HG03060 (cell line): ENCODE measurements at regions not wholly inside any gene's neighbourhood (a gene's known extent, or its start where the extent isn't known, plus 50 kb on each side); places are given as distances from the start of the nearest gene placed in this dataset.
"Not testable (repeated sequence)": the region's sequence is repeated elsewhere in the genome, so short reads cannot be mapped to it uniquely, and the experiment has no call there.

Source experiments
- ATAC-seq: cut with Tn5 transposase; IDR thresholded peaks from one replicate; pipeline ENCODE4 v1.9.1; 2021; ENCODE audit warnings: low read depth, moderate number of reproducible peaks; ENCODE audit not compliant: unreplicated experiment

DNA sequence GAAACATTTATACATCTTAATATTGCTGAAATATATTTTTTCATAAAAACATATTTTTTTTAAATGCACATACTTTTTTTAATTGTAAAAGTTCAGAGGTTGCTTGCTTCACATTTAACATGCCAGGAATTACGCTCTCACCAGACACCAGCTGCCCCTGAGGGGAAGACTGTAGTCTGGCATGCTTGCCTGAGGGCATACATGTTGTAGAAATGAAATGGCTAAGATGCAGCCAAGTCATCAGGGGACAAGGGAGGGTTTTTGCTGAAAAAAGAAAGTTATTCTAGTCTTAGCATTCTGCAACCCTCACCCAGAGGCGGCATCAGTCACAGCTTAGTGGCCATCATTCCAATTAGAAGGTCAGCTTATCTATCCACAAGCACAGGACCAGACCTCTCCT, 426.7 kb upstream of the FTMT start:
- no peak for ATAC-seq

DNA sequence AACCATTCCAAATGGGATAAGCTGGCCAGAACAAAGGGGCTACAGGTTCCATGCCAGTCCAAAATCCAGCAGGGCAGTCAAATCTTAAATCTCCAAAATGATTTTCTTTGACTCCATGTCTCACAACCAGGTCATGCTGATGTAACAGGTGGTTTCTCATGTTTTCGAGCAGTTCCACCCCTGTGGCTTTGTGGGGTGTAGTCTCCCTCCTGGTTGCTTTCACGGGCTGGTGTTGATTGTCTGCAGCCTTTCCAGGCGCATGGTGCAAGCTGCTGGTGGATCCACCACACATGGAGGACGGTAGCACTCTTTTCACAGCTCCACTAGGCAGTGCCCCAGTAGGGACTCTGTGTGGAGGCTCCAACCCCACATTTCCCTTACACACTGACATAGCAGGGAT, 425.5 kb upstream of the FTMT start:
- no peak for ATAC-seq

DNA sequence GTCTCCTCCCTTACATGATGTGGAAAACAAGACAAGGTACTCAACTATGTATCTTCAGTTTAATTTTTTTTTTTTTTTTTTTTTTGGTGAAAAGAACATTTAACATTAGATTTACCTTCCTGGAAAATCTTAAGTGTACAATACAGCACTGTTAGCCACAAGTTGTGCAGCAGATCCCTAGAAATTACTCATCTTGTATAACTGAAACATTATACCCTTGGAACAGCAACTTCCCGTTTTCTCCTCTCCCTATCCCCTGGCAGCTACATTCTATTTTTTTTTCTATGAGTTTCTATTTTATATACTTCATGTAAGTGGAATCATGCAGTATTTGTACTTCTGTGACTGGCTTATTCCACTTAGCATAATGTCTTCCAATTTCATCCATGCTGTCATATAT, 421.9 kb upstream of the FTMT start:
- no peak for ATAC-seq

DNA sequence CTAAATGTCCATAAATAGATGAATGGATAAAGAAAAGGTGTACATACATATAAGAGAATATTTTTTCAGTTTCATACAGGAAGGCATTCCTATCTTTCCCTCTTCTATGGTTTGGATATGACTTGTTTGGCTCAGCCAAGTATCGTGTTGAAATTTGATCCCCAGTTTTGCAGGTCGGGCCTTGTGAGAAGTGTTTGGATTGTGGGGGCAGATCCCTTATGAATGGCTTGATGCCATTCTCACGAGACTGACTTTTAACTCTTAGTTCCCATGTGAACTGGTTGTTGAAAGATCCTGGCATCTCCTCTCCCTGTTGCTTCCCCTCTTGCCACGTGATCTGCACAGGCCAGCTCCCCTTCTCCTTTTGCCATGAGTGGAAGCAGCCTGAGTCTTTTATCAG, 421.1 kb upstream of the FTMT start:
- ATAC-seq: no peak

DNA sequence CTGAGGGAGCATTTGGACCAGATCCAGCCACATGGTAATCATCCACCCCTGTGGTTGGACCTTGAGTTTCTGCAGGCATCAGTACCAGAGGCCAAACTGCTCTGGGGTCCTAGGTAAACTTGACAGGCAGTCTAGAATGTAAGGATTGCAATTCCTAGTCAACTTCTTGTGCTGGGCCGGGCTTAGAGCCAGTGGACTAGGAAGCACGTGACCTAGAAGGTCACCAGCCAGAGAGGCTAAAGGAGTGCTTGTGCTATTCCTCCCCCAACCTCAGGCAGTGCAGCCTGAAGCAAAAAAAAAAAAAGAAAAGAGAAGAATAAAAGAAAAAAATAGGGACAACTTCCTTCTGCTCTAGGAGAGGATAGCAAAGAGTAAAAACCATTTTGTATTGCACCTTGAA, 406.2 kb upstream of the FTMT start:
- no peak for ATAC-seq

DNA sequence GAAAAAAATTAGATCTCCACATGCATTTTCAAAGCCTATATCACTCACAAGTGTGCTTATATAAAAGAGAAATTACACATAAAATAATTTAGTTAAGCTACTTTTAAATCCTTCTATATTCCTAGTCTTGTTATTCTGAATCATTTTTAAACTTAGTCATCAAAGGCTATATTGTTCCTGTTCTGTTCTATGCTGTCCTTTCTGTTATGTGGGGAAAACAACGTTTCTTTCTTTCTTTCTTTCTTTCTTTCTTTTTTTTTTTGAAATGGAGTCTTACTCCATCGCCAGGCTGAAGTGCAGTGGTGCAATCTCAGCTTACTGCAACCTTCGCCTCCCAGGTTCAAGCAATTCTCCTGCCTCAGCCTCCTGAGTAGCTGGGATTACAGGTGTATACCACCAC, 389.2 kb upstream of the FTMT start:
- ATAC-seq: no peak

DNA sequence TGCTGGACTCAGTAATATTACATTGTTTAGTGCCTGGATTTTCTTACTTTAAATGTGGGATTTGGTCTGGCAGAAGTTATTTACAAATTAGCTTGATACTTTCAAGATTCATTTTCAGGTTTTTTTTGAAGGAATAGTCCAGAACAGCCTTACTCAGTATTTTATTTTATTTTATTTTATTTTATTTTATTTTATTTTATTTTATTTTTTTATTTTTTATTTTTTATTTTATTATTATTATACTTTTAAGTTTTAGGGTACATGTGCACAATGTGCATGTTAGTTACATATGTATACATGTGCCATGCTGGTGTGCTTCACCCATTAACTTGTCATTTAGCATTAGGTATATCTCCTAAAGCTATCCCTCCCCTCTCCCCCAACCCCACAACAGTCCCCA, 380.5 kb upstream of the FTMT start:
- ATAC-seq: not testable (repeated sequence)

DNA sequence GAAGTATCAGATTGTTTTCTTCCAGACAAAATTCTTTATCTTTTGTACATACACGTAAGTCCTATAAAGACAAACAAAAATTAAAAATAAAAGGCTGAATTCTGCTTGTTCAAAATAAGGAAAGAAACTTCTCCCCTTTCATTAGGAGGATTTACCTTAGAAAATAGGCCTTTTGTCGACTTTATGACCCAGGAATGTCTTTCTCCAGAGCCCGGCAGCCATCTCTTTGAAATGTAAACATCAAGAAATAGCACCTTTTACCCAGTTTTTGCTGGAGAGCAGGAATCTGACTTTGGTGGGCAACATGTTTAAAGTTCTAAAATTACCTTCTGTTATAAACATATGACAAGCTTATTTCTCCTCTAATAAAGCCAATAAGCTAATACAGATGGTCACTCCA, 373.0 kb upstream of the FTMT start:
- ATAC-seq: no peak

DNA sequence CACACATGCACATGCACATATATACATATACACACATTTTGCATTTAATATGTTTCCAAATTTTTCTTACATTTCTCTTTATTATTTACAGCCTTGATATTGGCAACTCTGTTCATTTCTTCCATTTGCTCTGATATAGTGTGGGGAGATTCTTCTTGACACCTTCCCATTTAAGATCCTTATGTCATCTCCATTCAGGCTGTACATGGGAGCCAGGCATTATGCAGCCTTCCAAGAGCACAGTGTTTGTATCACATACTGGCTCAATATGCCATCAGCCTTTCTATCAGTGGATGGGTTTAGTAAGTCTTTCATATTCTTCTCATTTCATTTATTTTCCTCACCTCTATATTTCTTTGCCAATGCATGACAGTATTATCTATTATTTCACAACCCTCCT, 372.3 kb upstream of the FTMT start:
- ATAC-seq: no peak

DNA sequence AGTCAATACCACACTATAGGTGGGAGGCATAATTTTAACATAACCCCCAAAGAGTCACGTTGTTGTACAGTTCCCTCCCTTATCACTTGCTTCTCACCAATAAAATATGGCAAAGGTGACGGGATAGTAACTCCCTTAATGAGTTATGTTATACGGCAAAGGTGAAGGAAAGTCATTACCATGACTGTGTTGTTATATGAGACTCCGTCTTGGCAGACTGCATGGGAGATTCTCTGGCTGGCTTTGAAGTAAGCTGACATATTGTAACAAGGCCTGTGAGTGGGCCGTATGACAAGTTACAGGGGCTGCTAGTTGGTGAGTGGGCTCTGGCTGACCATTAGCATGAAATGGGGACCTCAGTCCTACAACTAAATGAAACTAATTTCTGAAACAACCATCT, 366.4 kb upstream of the FTMT start:
- no peak for ATAC-seq

DNA sequence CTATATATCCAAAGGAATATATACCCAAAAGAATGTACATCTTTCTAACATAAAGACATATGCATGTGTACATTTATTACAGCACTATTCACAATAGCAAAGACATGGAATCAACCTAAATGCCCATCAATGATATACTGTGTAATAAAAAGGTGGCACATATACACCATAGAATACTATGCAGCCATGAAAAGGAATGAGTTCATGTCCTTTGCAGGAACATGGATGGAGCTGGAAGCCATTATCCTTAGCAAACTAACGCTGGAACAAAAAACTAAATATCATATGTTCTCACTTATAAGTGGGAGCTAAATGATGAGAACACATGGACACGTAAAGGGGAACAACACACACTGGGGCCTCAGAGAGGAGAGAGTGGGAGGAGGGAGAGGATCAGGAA, 365.7 kb upstream of the FTMT start:
- ATAC-seq: not testable (repeated sequence)

DNA sequence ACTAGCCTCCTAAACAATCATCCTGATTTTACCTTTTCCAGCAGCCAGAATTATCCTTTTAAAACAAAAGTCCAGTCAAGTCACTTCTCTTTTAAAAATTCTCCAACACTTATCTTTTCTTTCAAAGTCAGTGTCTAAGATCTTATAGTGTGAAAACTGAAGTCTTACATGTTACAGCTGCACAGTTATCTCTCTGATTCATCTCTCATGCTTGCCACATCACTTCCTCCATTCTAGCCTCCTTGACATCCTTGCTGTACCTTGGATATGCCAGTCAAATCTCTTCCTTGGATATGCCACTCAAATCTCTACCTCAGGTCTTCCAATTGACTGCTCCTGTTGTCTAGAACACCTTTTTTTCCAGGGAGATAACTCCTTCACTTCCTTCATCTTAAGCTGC, 361.7 kb upstream of the FTMT start:
- no peak for ATAC-seq

DNA sequence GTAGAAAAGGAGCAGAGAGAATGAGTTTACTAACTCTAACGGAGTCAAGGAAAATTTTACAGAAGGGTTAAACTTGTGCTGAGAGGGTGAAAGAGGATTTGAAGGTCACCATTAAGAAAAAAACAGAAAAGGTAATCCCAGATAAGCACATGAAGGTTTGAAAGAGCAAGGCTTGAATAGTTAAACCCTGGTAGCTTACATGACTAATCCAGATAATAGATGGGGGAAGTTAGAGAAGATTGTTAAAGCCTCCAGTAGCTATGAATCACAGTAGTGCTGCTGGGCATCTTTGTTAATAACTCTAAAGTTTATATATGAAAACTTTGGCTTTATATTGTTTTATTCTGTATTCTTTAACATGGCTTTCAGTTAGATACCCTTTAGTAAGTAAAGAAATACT, 354.5 kb upstream of the FTMT start:
- ATAC-seq: no peak

DNA sequence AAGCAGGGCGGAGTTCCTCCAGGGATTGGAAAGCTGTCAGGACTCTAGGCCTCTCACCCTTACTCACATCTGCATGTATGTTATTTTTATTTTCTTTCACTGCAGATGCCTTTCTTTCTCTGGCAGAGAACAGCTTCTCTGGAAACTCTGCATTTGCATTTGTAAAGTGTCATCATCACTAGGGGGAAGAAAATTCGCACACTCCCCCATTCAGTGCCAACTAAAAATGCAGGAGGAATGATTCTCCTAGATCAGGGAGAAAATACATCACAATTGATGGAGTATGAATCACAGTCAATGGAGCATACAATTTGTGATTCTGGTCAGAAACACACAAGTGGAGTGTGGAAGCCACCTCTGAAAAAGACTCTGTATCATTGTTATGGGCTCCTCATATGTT, 351.4 kb upstream of the FTMT start:
- no peak for ATAC-seq

DNA sequence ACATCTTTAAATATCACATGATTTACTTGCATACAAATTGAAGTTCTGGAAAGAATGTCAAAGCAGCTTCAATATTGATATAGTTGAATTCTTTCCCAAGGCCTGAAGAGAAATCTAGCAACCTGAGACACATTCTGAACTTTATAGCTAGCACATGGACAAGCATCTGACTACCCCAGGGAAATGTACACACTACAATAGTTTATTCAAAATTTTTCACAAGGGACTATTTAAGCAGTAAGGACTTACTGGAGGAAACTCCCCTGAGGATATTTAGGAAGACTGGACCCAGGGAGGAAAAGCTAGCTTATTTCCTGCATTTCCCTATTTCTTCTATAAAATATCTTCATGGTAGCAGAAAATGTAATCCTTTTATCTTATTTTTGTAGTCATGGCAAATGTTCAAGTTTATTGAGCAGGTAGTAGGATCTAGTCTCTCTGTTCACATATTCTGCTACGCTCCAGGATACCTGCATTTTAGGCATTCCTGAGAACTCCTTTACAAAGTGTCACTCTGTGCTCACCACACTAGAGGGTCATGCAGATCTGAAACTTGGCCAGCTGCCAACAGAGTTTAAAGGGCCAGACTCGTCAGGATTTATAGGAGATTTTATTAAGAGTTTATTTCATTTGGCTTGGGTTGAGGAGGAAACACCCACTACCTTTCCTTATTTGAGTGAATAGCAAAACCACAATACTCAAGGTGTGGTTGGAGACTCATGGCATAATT, 348.4 kb upstream of the FTMT start:
- no peak for ATAC-seq

DNA sequence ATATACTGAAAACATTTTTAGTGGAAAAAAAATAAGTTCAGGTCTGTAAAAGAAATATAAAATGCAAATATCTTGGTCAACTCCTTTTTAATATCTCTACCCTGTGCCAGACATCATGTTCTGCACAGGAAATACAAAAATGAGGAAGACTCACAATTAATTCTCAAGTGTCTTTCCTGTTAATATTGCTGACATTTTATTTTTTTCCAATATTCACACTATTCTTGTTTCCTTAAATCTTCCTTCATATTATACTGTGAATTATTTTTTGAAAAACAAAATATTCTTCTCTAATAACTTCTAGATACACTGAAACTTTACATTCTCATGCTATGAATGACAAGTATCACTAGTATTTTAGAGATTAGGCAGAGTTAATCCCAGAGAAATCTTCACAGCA, 334.7 kb upstream of the FTMT start:
- no peak for ATAC-seq

DNA sequence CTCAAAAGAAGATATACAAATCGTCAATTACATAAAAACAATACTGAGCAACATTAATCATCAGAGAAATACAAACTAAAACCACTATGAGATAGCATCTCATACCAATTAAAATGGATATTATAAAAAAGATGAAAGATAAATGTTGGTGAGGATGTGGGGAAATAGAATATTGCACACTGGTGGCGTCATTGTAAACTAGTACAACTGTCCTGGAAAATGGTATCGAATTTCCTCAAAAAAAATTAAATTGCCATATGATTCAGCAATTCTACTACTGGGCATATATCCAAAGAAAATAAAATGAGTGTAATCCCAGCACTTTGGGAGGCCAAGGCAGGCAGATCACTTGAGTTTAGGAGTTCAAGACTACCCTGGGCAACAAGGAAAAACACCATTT, 326.0 kb upstream of the FTMT start:
- no peak for ATAC-seq

DNA sequence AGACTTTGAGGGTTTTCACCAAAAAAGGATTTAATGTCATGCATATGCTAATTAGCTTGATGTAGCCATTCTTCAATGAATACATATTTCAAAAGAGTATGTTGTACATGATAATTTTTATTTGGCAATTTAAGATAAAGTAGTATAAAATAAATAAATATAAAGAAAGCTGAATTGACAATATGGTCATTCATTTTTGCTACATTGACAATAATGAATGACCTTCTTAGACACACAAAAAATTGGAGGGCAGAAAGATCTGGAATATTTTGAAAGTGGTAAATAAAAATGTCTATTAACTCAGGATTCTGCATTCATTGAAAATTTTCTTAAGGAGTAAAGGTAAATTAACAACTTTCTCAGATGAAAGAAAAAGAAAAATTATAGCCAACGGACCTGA, 324.8 kb upstream of the FTMT start:
- ATAC-seq: no peak

DNA sequence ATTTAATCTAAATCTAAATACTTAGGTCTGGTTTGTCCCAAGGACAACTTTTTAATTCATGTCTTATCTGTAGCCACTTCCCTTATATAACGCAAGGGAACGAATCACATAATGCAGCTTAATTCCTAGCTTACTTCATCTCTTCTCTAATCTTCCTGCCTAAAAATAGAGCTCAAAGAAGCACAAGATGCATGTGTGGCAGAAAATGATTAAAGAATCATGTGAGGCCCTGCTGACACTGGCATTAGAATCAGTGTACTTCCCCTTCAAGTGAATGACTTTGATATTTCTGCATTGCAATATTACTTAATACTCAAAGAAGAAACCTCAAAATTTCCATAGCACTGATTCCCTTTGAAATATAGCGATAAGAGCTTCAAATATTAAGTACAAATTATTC, 317.9 kb upstream of the FTMT start:
- no peak for ATAC-seq

DNA sequence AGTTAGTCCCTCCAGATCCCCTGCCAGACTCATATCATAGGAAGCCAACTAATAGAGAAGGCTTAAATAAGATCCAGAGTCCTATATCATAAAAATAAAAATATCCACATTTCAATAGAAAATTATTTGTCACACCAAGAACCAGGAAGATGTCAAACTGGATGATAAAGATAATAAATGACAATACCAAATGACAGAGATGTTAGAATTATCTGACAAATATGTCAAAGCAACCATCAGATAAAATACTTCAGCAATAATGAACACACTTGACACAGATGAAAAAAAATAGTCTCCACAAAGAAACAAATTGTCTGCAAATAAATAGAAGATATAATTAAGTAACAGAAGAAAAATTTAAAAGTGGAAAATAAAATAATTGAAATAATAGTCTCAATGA, 300.7 kb upstream of the FTMT start:
- no peak for ATAC-seq

DNA sequence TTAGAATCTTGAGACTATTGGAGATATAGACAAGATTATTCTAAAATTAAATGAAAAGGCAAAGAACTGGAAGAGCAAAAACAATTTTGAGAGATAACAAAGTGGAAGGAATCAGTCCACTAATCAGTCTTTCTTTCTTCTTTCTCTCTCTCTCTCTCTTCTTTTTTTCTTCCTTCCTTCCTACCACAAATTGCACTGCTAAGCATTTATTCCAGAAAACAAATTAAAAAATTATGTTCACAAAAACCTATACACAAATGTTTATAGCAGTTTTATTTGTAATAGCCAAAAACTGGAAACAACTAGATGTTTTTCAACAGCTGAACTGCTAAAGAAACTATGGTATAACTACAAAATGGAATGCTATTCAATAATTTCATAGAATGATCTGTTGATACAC, 291.9 kb upstream of the FTMT start:
- ATAC-seq: no peak

DNA sequence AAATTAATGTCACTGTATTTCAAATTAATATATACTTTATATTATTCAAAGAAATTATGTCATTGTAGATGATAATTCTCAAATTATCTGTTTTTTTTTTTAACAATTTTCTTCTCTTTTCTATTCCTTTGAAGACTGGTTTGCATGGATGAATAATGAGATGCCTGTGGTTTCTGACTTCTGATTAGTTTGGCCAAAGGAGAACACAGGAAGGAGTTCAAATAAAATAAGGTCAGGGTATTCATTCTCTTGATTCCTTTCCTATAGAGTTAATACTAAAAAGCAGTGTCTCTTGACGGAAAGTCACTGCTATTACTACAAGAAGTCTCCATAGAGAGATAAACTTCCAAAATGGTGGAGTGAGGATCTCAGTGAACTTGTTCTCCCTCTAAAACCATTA, 279.6 kb upstream of the FTMT start:
- no peak for ATAC-seq

DNA sequence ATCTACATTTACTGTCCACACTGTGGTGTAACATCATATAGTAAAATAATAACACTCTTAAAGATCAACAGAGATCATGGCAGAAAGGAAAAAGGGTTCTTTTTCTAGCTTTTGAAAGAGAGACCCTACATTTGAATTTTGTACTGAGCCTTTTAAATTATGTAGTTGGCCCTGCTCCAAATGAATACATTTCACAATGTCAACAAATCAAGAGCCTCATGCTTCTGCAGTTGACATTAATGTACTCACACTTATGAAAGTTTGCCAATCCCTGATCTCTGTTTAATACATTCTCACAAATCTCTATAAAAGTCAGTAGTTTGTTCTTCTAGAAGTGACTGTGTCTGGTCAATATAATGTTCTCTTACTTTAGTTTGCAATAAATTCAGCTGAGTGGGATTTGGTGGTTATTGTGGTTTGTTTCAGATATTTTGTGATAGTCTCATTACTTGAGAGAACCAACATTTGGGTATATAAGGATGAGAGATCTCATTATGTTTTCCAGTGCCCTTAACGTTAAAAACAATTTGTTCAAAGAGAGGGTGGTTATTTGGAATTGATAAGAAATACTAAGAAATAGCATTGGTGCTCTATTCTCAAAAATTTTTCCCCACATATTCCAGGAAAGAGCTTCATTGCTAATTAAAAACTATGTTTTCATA, 277.8 kb upstream of the FTMT start:
- ATAC-seq: no peak
